ENCODE measurements at regions not wholly inside any gene's neighbourhood (a gene's known extent, or its start where the extent isn't known, plus 50 kb on each side); places are given as distances from the start of the nearest gene placed in this dataset.

- no peak for DNase-seq (ENCODE audit: low spot score)
Observed at GRCh38 chr6:168157272-168158212, 78.5 kb upstream of the FRMD1 start.

DNA sequence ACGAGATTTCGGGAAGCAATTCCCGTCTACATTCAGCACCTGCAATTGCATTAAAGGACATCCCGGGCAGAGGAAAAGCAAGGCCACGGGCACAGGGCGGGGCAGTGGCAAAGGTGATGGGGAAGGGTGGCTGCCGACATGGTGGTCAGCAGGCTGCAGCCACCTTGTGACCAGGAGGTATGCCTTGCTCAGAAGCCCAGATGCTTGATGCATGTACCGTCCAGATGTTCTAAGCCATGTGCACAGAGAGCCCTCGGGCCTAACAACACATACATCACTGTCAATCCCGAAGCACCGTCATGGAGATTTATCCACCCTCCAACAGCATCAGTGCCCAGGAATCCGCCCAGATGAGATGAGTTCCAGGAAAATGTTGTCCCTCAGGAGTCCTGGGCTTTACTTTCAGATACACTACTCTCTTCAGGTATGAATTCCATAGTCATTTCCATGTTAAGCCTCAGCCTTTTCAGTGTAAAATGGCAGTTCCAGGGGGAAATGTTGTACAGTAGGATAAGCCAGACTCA, 77.8 kb upstream of the FRMD1 start:
- DNase-seq (ENCODE audit: low spot score): no peak

GRCh38 chr6:168155821-168156741, 77.1 kb upstream of the FRMD1 start:
- DNase-seq (ENCODE audit: low spot score): no peak

DNA sequence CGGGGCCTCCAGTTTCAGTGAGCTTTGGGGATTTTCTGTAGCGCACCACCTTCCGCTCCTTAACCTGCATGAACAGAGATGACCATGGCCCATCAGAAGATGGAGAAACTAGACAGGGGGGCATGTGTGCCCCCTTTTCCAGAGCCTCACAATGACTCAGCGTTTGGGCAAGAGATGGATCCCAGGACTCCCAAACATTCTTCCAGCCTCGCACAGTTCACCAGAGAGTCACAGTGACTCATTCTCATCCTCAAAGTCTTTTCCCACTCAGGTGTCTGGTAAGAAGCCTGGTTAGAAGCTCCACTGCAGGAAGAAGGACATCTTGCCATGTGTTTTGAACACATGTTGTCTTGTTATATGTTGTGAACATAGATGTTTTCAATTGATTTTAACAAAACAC, 76.2 kb upstream of the FRMD1 start:
- DNase-seq (ENCODE audit: low spot score): no peak

- DNase-seq (ENCODE audit: low spot score): no peak
Observed at GRCh38 chr6:168154263-168154917, 75.4 kb upstream of the FRMD1 start.

DNA sequence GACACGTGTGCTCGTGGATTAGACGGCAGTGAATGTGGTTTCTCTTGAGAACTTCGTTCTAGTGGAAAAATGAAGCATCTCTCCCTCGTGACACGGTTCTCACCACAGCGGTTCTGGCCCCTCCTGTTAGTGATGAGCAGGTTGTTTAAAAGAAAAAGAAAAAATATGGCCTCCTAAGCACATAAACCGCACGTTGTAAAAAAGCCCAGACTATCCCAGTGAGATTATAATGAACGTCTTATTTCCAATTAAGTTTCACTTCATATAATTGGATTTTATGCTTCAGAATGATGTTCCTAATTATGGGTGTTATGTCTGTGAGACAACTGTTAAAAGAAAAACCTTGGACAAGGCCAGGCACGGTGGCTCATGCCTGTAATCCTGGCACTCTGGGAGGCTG, 74.5 kb upstream of the FRMD1 start:
- DNase-seq (ENCODE audit: low spot score): no peak

DNA sequence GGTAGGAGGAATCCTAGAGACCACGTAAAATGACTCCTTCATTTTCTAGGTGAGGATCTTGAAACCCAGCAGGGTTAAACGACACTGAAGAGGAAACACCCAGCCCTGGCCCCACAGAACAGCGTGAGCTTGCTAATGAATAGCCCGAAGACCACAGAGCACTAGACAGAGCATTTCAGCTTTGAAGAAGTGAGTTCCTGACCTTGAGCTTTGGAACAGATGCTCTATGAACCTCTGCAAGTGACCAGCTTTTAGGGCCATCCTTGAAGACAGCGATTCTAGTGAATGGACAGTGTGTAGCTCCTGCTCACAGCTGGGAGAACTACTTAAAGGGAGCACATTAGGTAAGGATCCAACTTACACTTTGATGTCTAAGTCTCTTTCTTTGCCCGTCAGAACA, 74.0 kb upstream of the FRMD1 start:
- no peak for DNase-seq (ENCODE audit: low spot score)

DNA sequence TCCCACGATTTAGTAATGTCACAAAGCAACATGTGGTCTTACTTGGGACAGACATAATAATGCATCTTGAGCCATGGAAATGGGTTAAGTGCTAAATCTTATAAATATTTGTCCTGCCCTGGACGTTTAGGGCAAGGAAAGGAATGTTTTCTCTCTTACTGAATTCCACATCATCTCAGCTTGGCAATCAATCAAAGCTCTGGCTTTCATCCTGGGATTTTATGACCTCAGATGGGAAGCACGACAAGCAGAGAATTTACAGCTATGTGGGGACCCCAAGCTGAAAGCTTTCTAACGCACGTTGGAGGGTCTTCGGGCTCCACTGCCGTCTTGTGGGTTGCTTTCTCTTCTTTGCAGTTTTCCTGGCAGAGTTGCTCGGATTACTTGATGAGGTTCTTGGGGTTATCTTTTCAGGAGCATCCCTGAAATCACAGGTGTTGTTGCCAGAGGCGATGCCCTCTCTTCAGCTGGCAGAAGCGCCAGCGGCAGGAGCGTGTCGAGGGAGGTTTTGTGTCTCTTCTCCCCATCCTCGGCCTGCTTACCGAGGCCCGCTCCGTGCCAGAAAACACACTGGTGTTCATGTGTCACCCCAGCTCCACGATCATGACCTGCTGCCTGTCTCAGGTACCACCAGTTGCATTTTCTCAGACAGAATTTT, 73.4 kb upstream of the FRMD1 start:
- no peak for DNase-seq (ENCODE audit: low spot score)

DNA sequence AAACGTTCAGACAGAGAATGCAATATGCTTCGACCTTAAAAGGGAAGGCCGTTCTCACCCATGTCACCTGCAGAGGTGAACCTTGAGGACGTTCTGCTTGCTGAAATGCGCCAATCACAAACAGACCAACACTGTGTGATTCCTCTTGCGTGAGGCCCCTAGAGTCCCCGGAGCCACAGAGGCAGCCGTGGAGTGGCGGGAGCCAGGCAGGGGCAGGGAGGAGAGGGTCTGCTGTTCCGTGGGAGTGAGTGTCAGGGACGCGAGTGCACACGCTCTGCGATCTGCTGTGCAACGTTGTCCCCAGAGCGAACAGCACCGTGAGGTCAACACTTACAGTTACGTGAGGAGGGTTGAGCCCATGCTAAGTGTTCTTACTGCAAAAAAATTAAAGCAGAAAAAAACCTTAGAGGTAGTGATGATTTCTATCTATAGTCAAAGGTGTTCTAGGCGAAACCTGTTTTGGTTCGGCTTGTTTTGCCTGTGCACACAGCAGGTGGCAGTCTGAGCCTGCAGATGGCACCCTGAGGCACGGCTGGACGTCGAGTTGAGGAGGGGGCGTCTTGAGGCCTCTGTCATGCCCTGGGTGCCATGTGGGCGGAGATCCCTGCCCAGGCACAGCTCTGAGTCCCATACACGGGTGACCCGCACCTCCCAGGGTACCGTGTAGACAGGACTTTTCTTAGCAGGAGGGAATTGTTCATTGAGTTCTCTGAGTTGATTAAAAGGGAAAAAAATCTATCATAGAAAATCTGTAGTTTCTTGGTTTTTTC, 71.7 kb upstream of the FRMD1 start:
- DNase-seq (ENCODE audit: low spot score): no peak

GRCh38 chr6:168149015-168149414, 70.0 kb upstream of the FRMD1 start:
- DNase-seq (ENCODE audit: low spot score): no peak

DNA sequence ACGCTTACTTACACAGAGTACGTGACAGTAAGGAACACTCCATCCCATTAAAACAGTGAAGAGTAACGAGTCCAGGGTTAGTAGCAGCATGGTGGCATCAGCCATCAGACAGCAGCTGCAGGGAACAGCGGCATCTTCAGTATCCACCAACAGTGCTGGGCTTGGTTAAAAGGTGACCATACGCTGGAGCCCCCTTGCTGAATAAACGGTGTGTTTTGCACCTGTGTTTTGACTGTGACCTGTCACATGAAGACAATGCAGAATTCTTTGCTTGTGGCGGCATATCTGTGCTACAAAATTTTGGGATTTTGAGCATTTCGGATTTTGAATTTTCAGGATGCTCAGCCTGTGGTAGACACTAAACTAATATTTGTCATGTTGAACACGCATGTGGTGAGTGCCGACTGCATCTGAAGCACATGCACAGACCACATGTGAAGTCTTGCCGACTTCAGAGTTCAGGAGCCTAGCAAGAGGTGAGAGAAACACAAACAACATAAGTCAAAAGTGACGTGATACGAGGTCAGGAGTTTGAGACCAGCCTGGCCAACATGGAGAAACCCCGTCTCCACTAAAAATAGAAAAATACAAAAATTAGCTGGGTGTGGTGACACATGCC, 69.3 kb upstream of the FRMD1 start:
- DNase-seq (ENCODE audit: low spot score): no peak

GRCh38 chr6:168147205-168147738, 68.3 kb upstream of the FRMD1 start:
- peak; percentile 15 for DNase-seq (ENCODE audit: low spot score)

DNA sequence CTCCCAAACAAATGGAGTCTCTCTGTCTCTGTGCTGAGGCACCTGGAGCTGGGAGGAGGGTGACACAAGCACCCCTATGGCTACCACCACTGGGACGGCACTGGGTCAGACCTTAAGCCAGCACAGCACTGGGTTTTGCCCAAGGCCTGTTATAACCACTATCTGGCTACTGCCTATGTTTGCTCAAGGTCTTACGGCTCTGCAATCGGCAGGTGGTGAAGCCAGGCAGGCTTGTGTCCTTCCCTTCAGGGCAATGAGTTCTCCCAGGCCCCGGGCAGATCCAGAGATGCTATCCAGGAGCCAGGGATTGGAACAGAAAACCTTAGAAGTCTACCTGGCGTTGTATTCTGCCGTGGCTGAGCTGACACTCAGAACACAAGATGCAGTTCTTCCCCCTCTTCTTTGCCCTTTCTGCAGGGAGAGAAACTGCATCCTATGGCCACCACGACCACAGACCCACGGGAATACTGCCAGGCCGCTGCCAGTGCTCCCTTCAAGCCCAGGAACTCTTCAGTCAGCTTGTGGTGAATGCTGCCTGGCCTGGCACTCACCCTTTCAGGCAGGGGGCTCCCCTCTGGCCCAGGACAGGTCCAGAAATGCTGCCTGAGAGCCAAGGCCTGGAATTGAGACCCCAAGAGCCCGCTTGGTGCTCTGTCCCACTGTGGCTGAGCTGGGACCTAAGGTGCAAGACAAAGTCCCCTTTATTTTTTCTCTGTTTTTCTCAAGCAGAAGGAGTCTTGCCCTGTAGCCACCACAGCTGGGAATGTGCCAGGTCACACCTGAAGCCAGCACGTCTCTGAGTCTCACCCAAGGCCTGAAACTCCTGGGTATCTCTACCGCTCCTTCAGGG, 67.0 kb upstream of the FRMD1 start:
- no peak for DNase-seq (ENCODE audit: low spot score)

GRCh38 chr6:168139121-168139520, 60.1 kb upstream of the FRMD1 start:
- DNase-seq (ENCODE audit: low spot score): no peak

DNA sequence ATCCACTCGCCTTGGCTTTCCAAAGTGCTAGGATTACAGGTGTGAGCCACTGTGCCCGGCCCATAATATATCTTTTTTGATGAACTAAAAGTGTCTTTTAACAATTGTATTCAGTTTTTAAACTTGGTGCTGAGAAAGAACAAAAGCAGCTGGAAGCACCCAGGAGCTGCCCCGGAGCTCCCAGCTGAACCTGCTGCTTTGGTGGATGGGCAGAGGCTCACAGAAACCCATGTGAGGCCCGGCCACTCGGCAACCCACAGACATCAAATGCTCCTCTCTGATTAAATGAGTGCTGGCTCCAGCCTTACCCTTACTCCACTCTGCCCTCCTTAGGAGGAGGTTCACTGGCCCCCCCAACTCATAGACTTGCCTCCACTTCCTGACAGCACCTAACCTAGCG, 59.4 kb upstream of the FRMD1 start:
- DNase-seq (ENCODE audit: low spot score): no peak

DNA sequence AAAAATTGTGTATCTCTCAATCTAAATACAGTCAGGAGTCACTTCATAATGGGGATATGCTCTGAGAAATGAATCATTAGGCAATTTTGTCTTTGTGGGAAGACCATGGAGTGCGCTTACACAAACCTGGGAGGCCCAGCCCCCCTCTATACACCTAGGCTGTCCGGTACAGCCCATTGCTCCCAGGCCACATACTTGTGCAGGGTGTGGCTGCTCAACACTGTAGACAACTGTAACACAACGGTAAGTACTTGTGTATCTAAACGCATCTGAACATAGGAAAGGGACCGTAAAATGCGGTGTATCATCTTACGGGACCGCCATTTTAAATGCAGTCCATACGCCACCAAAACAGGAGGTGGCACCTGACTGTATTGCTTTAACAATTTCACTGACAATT, 58.0 kb upstream of the FRMD1 start:
- DNase-seq (ENCODE audit: low spot score): no peak

DNA sequence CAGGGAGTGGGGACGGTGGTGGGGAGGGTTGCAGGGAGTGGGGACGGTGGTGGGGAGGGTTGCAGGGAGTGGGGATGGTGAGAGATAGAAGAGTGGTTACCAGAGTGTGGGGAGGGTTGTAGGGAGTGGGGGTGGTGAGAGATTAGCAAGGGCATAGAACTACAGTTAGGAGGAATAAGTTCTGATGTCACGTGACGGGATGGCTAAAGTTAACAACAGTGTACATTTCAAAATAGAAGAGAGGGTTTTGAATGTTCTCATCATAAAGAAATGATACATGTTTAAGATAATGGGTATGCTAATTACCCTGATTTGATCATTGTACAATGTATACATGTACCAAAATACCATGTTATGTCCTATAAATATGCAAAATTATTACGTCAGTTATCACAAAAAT, 57.6 kb upstream of the FRMD1 start:
- no peak for DNase-seq (ENCODE audit: low spot score)

- no peak for DNase-seq (ENCODE audit: low spot score)
Observed at GRCh38 chr6:168136001-168136400, 57.0 kb upstream of the FRMD1 start.

- DNase-seq (ENCODE audit: low spot score): no peak
Observed at GRCh38 chr6:168134560-168135201, 55.7 kb upstream of the FRMD1 start.
